ENCODE measurements at regions not wholly inside any gene's neighbourhood (a gene's known extent, or its start where the extent isn't known, plus 50 kb on each side); places are given as distances from the start of the nearest gene placed in this dataset.

- TF ChIP-seq DPF2 (IDR thresholded peaks at IDR 0.05) (no peak), IRF2 (CRISPR knock-in tag; IDR thresholded peaks at IDR 0.05) (no peak), ZC3H8 (IDR thresholded peaks at IDR 0.05) (no peak), ERF (CRISPR knock-in tag; IDR thresholded peaks at IDR 0.05) (no peak), PHB2 (IDR thresholded peaks at IDR 0.05; ENCODE audit: low read depth) (no peak), ATF3 (IDR thresholded peaks at IDR 0.05) (no peak), ATF3 (CRISPR knock-in tag; conservative IDR thresholded peaks at IDR 0.05) (no peak), ZNF280A (IDR thresholded peaks at IDR 0.05; ENCODE audit: low read depth, partially characterized antibody) (no peak), NR3C1 (CRISPR knock-in tag; IDR thresholded peaks at IDR 0.05) (no peak), GTF3C2 (IDR thresholded peaks at IDR 0.05; ENCODE audit: borderline replicate concordance, extremely low read depth, insufficient read length) (no peak), ZKSCAN3 (CRISPR knock-in tag; IDR thresholded peaks at IDR 0.05) (no peak), ZNF347 (CRISPR knock-in tag; IDR thresholded peaks at IDR 0.05; ENCODE audit: low read depth) (no peak)
Observed at GRCh38 chr2:239852272-239852671, 172.9 kb downstream of the NDUFA10 start (continued).
